ENCODE measurements at regions not wholly inside any gene's neighbourhood (a gene's known extent, or its start where the extent isn't known, plus 50 kb on each side); places are given as distances from the start of the nearest gene placed in this dataset.

DNA sequence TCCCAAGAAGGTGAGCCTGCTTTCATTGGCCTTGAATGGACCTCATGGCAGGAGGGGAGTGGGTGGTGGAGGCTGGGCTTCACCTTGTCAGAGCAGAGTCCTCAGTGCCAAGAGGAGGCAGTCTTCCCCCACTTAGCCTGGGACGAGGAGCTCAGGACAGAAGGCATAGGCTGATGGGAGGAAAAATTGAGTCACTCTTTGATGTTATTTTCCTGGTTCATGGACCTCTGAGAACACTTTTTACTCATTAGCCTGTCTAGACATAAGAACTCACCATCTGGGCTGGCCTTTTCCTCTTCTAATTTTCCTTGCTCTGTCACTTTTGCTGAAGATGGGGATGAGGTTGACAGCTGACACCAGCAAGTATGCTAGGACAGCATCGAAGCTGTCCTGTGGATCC, 225.7 kb upstream of the TNP1 start:
- H3K4me3 ChIP-seq (ENCODE audit: low read depth in 1 of 2, low read length in 2 of 2), result no peak overlapping the region
- no peak overlapping the region for H3K9ac ChIP-seq (ENCODE audit: low read length)
- no peaks in the 10 kb centered on the region for H3K27me3 ChIP-seq (ENCODE audit: control insufficient read depth in 1 of 2, insufficient read depth in 2 of 2, low read length in 2 of 2)
- no peaks in the 10 kb centered on the region for H3K4me1 ChIP-seq (ENCODE audit: insufficient read depth, low read length)
- no peaks in the 10 kb centered on the region for H3K36me3 ChIP-seq (ENCODE audit: insufficient read depth, low read length)
- no peak overlapping the region for H3K27ac ChIP-seq (ENCODE audit: low read depth, low read length)
- H3K9me3 ChIP-seq (ENCODE audit: low read length), result no peaks in the 10 kb centered on the region

DNA sequence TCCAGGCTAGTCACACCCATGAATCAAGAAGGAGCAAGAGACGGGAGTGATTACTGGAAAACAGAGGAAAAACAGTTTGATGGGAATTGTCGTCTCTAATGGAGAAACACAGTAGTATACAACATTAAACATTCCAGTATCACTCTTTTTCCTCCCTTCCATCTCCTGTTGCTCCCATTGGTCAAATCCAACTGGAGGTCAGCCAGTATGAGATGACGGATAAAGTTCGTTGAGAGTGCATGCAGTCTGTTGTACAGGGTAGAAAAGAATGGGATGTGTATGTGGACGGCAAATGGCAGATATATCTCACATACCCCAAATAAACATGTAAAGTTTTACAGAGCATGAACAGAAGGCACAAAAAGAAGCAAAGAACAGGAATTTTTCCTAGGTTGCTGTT, 221.9 kb upstream of the TNP1 start:
- Histone ChIP-seq H3K27ac (ENCODE audit: low read depth, low read length) (no peak overlapping the region), H3K4me1 (ENCODE audit: insufficient read depth, low read length) (peaks cover 15% of the 10 kb centered on the region)

DNA sequence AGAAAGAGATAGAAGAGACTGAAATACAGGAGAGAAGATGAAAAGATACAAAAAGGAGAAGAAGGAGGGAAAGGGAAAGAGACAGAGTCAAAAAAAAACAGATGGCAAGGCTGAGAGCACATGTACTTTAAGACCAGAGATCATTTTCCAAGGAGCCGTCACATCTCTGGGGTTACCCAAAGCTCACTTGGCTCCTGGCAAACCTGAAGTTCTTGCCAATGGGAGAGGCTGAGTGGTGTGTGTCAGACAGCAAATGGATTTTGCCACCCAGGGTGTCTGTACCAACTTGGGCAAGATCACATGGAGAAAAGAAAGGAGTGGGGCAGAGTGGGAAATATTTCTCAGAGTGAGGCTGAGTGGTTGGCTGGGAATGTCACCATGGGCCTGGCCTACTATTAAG, 219.3 kb upstream of the TNP1 start:
- Histone ChIP-seq H3K27ac (ENCODE audit: low read depth, low read length) (no peak overlapping the region), H3K4me3 (ENCODE audit: low read depth in 1 of 2, low read length in 2 of 2) (no peak overlapping the region), H3K9me3 (ENCODE audit: low read length) (no peaks in the 10 kb centered on the region), H3K27me3 (ENCODE audit: control insufficient read depth in 1 of 2, insufficient read depth in 2 of 2, low read length in 2 of 2) (no peaks in the 10 kb centered on the region), H3K36me3 (ENCODE audit: insufficient read depth, low read length) (no peaks in the 10 kb centered on the region), H3K9ac (ENCODE audit: low read length) (no peak overlapping the region), H3K4me1 (ENCODE audit: insufficient read depth, low read length) (peaks cover 28% of the 10 kb centered on the region)

More for the DNA sequence above, 221.9 kb upstream of the TNP1 start:
- no peaks in the 10 kb centered on the region for H3K27me3 ChIP-seq (ENCODE audit: control insufficient read depth in 1 of 2, insufficient read depth in 2 of 2, low read length in 2 of 2)
- H3K9me3 ChIP-seq (ENCODE audit: low read length), result no peaks in the 10 kb centered on the region
- H3K9ac ChIP-seq (ENCODE audit: low read length), result no peak overlapping the region
- H3K36me3 ChIP-seq (ENCODE audit: insufficient read depth, low read length), result no peaks in the 10 kb centered on the region
- H3K4me3 ChIP-seq (ENCODE audit: low read depth in 1 of 2, low read length in 2 of 2), result no peak overlapping the region

GRCh38 chr2:217077831-217078407, 218.1 kb upstream of the TNP1 start:
- Histone ChIP-seq H3K27me3 (ENCODE audit: control insufficient read depth in 1 of 2, insufficient read depth in 2 of 2, low read length in 2 of 2) (no peaks in the 10 kb centered on the region), H3K4me3 (ENCODE audit: low read depth in 1 of 2, low read length in 2 of 2) (no peak overlapping the region)

GRCh38 chr2:217076657-217077232, 216.9 kb upstream of the TNP1 start:
- peaks cover 28% of the 10 kb centered on the region for H3K4me1 ChIP-seq (ENCODE audit: insufficient read depth, low read length)
- no peak overlapping the region for H3K4me3 ChIP-seq (ENCODE audit: low read depth in 1 of 2, low read length in 2 of 2)
- H3K9ac ChIP-seq (ENCODE audit: low read length), result no peak overlapping the region
- no peaks in the 10 kb centered on the region for H3K9me3 ChIP-seq (ENCODE audit: low read length)
- H3K27ac ChIP-seq (ENCODE audit: low read depth, low read length), result no peak overlapping the region
- no peaks in the 10 kb centered on the region for H3K27me3 ChIP-seq (ENCODE audit: control insufficient read depth in 1 of 2, insufficient read depth in 2 of 2, low read length in 2 of 2)
- no peaks in the 10 kb centered on the region for H3K36me3 ChIP-seq (ENCODE audit: insufficient read depth, low read length)

More at GRCh38 chr2:217077831-217078407, 218.1 kb upstream of the TNP1 start:
- Histone ChIP-seq H3K4me1 (ENCODE audit: insufficient read depth, low read length) (peaks cover 28% of the 10 kb centered on the region), H3K27ac (ENCODE audit: low read depth, low read length) (no peak overlapping the region), H3K9me3 (ENCODE audit: low read length) (no peaks in the 10 kb centered on the region), H3K9ac (ENCODE audit: low read length) (no peak overlapping the region), H3K36me3 (ENCODE audit: insufficient read depth, low read length) (no peaks in the 10 kb centered on the region)

DNA sequence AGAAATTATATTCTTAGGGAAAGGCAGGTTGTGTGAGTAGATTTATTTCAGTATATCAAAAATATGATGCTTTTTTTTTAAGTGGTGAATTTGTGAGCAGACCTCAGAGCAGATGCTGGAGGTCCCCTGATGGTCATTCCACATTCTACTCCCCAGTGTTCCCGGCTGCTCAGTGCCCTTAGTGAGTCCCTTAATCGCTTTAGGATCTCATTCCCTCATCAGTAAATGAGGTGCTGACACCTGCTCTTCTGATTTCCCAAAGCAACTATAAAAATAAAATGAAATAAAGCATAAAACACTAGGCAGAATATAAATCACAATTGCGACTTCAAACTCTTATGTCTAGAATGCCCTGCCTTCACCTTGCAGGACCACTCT, 216.2 kb upstream of the TNP1 start:
- H3K27ac ChIP-seq (ENCODE audit: low read depth, low read length), result no peak overlapping the region
- H3K36me3 ChIP-seq (ENCODE audit: insufficient read depth, low read length), result no peaks in the 10 kb centered on the region
- no peak overlapping the region for H3K9ac ChIP-seq (ENCODE audit: low read length)
- no peak overlapping the region for H3K4me3 ChIP-seq (ENCODE audit: low read depth in 1 of 2, low read length in 2 of 2)
- no peaks in the 10 kb centered on the region for H3K27me3 ChIP-seq (ENCODE audit: control insufficient read depth in 1 of 2, insufficient read depth in 2 of 2, low read length in 2 of 2)
- peaks cover 28% of the 10 kb centered on the region for H3K4me1 ChIP-seq (ENCODE audit: insufficient read depth, low read length)
- no peaks in the 10 kb centered on the region for H3K9me3 ChIP-seq (ENCODE audit: low read length)

DNA sequence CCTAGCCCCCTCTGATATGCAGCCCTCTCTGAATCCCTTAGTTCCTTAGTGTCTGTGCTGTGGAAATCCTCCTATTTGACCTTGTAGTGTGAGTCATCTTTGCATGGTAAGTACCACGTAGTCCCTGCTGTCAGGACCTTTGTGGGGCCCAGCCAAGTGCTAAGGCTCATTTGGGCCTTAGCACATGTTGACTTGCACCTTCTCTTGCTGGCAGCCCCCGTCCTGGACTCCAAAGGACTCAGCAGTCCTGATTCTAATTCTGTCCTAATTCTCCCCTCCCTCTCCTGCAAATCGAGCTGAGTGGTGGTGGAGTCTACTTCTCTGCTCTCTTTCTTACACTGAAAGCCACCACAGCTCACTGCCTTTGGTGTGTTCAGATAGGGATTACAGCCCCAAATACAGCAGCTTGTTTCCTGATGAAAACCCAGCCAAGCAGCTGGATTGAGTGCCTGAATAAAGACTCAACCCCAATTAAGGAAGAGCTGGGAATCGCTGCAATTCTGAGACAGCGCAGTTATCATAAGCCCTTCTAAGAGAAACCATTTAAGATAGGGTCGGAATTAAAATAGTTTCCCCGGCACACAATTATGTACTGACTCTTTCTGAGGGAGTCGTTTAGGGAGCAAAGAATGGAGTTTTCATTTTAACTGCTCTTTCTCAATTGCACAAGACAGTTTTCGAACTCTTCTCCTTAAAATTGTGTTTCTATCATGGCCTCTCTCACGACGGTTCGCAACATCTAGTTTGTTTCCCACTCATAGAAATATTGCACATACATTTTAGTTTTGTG, 215.6 kb upstream of the TNP1 start:
- Histone ChIP-seq H3K4me3 (ENCODE audit: low read depth in 1 of 2, low read length in 2 of 2) (no peak overlapping the region), H3K36me3 (ENCODE audit: insufficient read depth, low read length) (no peaks in the 10 kb centered on the region), H3K9ac (ENCODE audit: low read length) (no peak overlapping the region), H3K4me1 (ENCODE audit: insufficient read depth, low read length) (peaks cover 28% of the 10 kb centered on the region), H3K9me3 (ENCODE audit: low read length) (no peaks in the 10 kb centered on the region), H3K27ac (ENCODE audit: low read depth, low read length) (no peak overlapping the region), H3K27me3 (ENCODE audit: control insufficient read depth in 1 of 2, insufficient read depth in 2 of 2, low read length in 2 of 2) (no peaks in the 10 kb centered on the region)

DNA sequence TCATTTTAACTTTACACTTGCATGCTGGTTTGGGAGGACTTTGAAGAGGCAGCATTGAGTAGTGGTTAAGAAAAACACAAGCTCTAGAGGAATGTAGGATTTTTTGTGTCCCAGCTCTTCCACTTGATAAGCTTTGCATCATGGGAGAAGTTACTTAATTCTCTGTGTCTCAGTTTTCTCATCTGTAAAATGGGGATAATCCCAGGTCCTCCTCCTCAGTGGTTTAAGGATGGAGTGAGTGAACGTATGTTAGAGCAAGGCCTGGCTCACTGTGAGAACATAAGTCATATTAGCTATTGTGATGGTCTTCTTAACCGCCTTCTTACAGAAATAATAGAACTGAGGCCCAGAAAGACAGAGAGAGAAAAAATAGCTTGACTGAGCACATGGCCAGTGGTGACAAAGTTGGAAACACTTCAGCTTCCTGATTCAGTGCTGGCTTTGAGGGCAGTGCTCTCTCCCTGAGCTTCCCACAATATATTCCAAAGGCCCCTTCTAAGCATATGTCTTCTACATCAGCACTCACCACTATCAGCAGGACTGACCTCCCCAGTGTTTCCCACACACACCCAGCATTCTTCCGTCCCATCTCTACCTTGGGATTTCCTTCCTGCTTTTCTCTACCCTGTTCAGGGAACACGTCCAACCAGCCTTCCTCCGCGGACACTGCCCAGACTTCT, 214.9 kb upstream of the TNP1 start:
- Histone ChIP-seq H3K27me3 (ENCODE audit: control insufficient read depth in 1 of 2, insufficient read depth in 2 of 2, low read length in 2 of 2) (no peaks in the 10 kb centered on the region), H3K4me1 (ENCODE audit: insufficient read depth, low read length) (peaks cover 28% of the 10 kb centered on the region), H3K36me3 (ENCODE audit: insufficient read depth, low read length) (no peaks in the 10 kb centered on the region), H3K9ac (ENCODE audit: low read length) (no peak overlapping the region), H3K4me3 (ENCODE audit: low read depth in 1 of 2, low read length in 2 of 2) (no peak overlapping the region), H3K27ac (ENCODE audit: low read depth, low read length) (no peak overlapping the region), H3K9me3 (ENCODE audit: low read length) (no peaks in the 10 kb centered on the region)

DNA sequence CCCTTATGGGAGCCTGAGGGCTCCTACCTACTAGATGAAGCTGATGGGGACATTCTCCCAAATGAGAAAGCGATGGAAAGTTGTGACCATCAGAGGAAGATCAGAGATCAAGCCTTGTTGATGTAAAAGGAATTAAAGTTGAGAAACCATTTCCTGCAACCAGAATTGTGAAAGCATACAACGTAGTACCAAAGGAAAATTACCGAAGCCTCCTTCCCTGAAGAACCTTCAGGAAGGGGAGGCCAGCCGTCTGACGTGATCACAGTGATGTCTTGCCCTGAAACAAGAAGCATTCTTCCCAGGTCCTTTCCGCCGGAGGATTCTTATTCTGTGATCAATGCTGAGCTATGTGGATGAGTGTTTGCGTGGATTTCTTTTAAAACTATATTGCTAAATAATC, 211.6 kb upstream of the TNP1 start:
- H3K9ac ChIP-seq (ENCODE audit: low read length), result no peak overlapping the region
- no peaks in the 10 kb centered on the region for H3K27me3 ChIP-seq (ENCODE audit: control insufficient read depth in 1 of 2, insufficient read depth in 2 of 2, low read length in 2 of 2)
- H3K27ac ChIP-seq (ENCODE audit: low read depth, low read length), result no peak overlapping the region
- peaks cover 21% of the 10 kb centered on the region for H3K4me1 ChIP-seq (ENCODE audit: insufficient read depth, low read length)
- no peak overlapping the region for H3K4me3 ChIP-seq (ENCODE audit: low read depth in 1 of 2, low read length in 2 of 2)
- no peaks in the 10 kb centered on the region for H3K9me3 ChIP-seq (ENCODE audit: low read length)
- no peaks in the 10 kb centered on the region for H3K36me3 ChIP-seq (ENCODE audit: insufficient read depth, low read length)

DNA sequence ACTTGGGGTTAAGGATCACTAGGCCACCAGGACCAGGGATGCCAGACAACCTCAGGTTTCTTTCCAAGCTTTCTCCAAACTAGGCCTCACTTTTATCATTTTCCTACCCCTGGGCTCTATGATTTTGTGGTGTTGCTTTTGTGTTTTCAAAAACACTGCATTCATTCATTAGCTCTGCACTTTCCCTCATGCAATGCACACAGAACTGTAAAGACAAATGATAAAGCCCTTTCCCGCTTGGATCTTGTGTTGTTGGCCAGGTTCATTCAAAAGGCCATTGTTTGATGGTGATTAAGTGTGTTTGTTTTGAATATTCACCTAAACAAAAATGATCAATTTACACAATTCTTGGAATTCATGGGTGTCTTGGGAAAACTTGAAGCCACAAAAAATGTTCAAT, 210.7 kb upstream of the TNP1 start:
- H3K27me3 ChIP-seq (ENCODE audit: control insufficient read depth in 1 of 2, insufficient read depth in 2 of 2, low read length in 2 of 2), result no peaks in the 10 kb centered on the region
- no peak overlapping the region for H3K9ac ChIP-seq (ENCODE audit: low read length)
- no peak overlapping the region for H3K27ac ChIP-seq (ENCODE audit: low read depth, low read length)
- no peaks in the 10 kb centered on the region for H3K9me3 ChIP-seq (ENCODE audit: low read length)
- no peaks in the 10 kb centered on the region for H3K36me3 ChIP-seq (ENCODE audit: insufficient read depth, low read length)
- peaks cover 27% of the 10 kb centered on the region for H3K4me1 ChIP-seq (ENCODE audit: insufficient read depth, low read length)
- no peak overlapping the region for H3K4me3 ChIP-seq (ENCODE audit: low read depth in 1 of 2, low read length in 2 of 2)

DNA sequence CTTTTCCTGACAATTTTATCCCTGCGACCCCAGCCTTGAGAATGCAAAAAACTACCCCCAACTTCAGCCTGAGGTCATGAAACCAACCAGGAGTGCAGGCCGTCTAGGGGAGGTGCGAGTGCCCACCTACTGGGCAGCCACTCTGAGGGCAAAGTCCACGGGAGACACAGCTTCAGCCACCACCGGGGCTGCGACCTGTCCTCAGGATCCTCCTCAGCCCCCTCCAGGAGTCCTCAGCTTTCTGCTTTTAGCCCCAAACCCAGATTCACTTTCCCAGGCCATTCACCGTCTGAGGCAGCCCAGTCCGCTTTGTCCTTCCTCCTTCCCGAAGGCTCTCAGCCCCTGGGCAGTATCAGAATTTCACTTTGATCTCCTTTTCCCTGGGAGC, 210.2 kb upstream of the TNP1 start:
- H3K9ac ChIP-seq (ENCODE audit: low read length), result no peak overlapping the region
- no peaks in the 10 kb centered on the region for H3K27me3 ChIP-seq (ENCODE audit: control insufficient read depth in 1 of 2, insufficient read depth in 2 of 2, low read length in 2 of 2)
- no peaks in the 10 kb centered on the region for H3K9me3 ChIP-seq (ENCODE audit: low read length)
- H3K27ac ChIP-seq (ENCODE audit: low read depth, low read length), result no peak overlapping the region
- no peak overlapping the region for H3K4me3 ChIP-seq (ENCODE audit: low read depth in 1 of 2, low read length in 2 of 2)
- no peaks in the 10 kb centered on the region for H3K36me3 ChIP-seq (ENCODE audit: insufficient read depth, low read length)
- peaks cover 26% of the 10 kb centered on the region for H3K4me1 ChIP-seq (ENCODE audit: insufficient read depth, low read length)

All from muscle layer of colon (tissue), 2 donors.